Keratinocyte (primary cell): ENCODE measurements at regions not wholly inside any gene's neighbourhood (a gene's known extent, or its start where the extent isn't known, plus 50 kb on each side); places are given as distances from the start of the nearest gene placed in this dataset.

ENCODE experiments used
- DNase-seq: peaks from one replicate; pipeline ENCODE4 v3.0.0-alpha.2; 2011; ENCODE audit warnings: low read depth, missing footprints, low spot score
- FAIRE-seq: peaks from 2 replicates; lab custom pipeline; 2011; peaks lifted over from hg19 to GRCh38; lab: Jason Lieb, UNC
- H2AFZ ChIP-seq: 2 replicates; pipeline ENCODE4 v1.6.0; 2012; ENCODE audit warnings: low read length, control low read depth, inconsistent platforms; ENCODE audit not compliant: control insufficient read depth
- H3K27ac ChIP-seq: 2 replicates; pipeline ENCODE4 v1.5.1; 2011; ENCODE audit warnings: low read length; ENCODE audit not compliant: control insufficient read depth, insufficient read depth
- H3K27me3 ChIP-seq: 3 replicates; pipeline ENCODE4 v1.6.0; 2011; ENCODE audit warnings: low read length; ENCODE audit not compliant: control insufficient read depth, insufficient read depth; ENCODE audit errors: extremely low read depth
- H3K36me3 ChIP-seq, 2 experiments: 2 replicates in 1 of 2; 3 replicates in 1 of 2; pipeline ENCODE4 v1.5.1; 2011; ENCODE audit warnings: low read length in 2 of 2, mild to moderate bottlenecking in 1 of 2; ENCODE audit not compliant: control insufficient read depth in 2 of 2, insufficient read depth in 2 of 2; ENCODE audit errors: extremely low read depth in 1 of 2
- H3K4me1 ChIP-seq: 3 replicates; pipeline ENCODE4 v1.5.1; 2011; ENCODE audit warnings: low read length; ENCODE audit not compliant: control insufficient read depth, insufficient read depth; ENCODE audit errors: extremely low read depth
- H3K4me2 ChIP-seq: 3 replicates; pipeline ENCODE4 v1.6.0; 2011; ENCODE audit warnings: low read depth, low read length; ENCODE audit not compliant: control insufficient read depth, insufficient read depth; ENCODE audit errors: extremely low read depth
- H3K4me3 ChIP-seq, 3 experiments: fragments of 200-600 bp in 1 of 3; sonication (generic) in 1 of 3; 2 replicates in 2 of 3; 3 replicates in 1 of 3; pipeline ENCODE4 v1.5.1; 2011 to 2016; ENCODE audit warnings: low read length in 3 of 3, mild to moderate bottlenecking in 3 of 3, control low read depth in 2 of 3, inconsistent platforms in 1 of 3, low read depth in 1 of 3, mixed read lengths in 1 of 3, mixed run types in 1 of 3, moderate library complexity in 1 of 3; ENCODE audit not compliant: control insufficient read depth in 2 of 3, insufficient read depth in 2 of 3; ENCODE audit errors: extremely low read depth in 1 of 3
- H3K79me2 ChIP-seq: 2 replicates; pipeline ENCODE4 v1.6.0; 2012; ENCODE audit warnings: low read length; ENCODE audit not compliant: control insufficient read depth, insufficient read depth
- H3K9ac ChIP-seq: 3 replicates; pipeline ENCODE4 v1.6.0; 2011; ENCODE audit warnings: low read length; ENCODE audit not compliant: control insufficient read depth, insufficient read depth; ENCODE audit errors: extremely low read depth
- H3K9me1 ChIP-seq: 3 replicates; pipeline ENCODE4 v1.6.0; 2011; ENCODE audit warnings: low read length; ENCODE audit not compliant: control insufficient read depth, insufficient read depth; ENCODE audit errors: extremely low read depth
- H3K9me3 ChIP-seq: 2 replicates; pipeline ENCODE4 v1.5.1; 2012; ENCODE audit warnings: low read depth, low read length; ENCODE audit not compliant: control insufficient read depth
- H4K20me1 ChIP-seq: 3 replicates; pipeline ENCODE4 v1.6.0; 2011; ENCODE audit warnings: low read length; ENCODE audit not compliant: control insufficient read depth, insufficient read depth; ENCODE audit errors: extremely low read depth
- EZH2 ChIP-seq: IDR thresholded peaks from one replicate; pipeline ENCODE4 v1.6.1; 2012; ENCODE audit warnings: inconsistent platforms, mild to moderate bottlenecking, low read length, moderate library complexity
- dilution Hi-C: fragments of 300-500 bp; cut with MboI; formaldehyde crosslinking; loops from one replicate; pipeline ENCODE4 v1.7.0; 2020; ENCODE audit warnings: low sequenced_read_pairs; ENCODE audit not compliant: extremely low pct_ligation_motif_present
- TF ChIP-seq, protein P1 (sequence below), 3 experiments: IDR thresholded peaks in 1 of 3; conservative IDR thresholded peaks in 1 of 3; optimal IDR thresholded peaks in 1 of 3; 2 replicates in 2 of 3; 3 replicates in 1 of 3; pipeline versions ENCODE3 to v1.5.1; 2011; ENCODE audit warnings: low read length in 3 of 3, mild to moderate bottlenecking in 3 of 3, moderate library complexity in 2 of 3, control low read depth in 1 of 3, inconsistent platforms in 1 of 3; ENCODE audit not compliant: insufficient read depth in 2 of 3; ENCODE audit errors: extremely low read depth in 1 of 3

- Histone ChIP-seq H2AFZ (no peak overlapping the region), H3K9ac (no peak overlapping the region), H3K36me3 (no peaks in the 10 kb centered on the region), H4K20me1 (no peaks in the 10 kb centered on the region), H3K9me3 (no peaks in the 10 kb centered on the region), H3K4me2 (peak overlapping the region; percentile 35), H3K4me1 (peaks cover 5% of the 10 kb centered on the region), H3K79me2 (no peaks in the 10 kb centered on the region), H3K4me3 (peak overlapping the region in 1 of 3 experiments; percentile 41), H3K27me3 (peaks cover 37% of the 10 kb centered on the region), H3K27ac (no peak overlapping the region), H3K9me1 (no peaks in the 10 kb centered on the region)
- no peak for TF ChIP-seq EZH2
- TF ChIP-seq, protein P1, sequence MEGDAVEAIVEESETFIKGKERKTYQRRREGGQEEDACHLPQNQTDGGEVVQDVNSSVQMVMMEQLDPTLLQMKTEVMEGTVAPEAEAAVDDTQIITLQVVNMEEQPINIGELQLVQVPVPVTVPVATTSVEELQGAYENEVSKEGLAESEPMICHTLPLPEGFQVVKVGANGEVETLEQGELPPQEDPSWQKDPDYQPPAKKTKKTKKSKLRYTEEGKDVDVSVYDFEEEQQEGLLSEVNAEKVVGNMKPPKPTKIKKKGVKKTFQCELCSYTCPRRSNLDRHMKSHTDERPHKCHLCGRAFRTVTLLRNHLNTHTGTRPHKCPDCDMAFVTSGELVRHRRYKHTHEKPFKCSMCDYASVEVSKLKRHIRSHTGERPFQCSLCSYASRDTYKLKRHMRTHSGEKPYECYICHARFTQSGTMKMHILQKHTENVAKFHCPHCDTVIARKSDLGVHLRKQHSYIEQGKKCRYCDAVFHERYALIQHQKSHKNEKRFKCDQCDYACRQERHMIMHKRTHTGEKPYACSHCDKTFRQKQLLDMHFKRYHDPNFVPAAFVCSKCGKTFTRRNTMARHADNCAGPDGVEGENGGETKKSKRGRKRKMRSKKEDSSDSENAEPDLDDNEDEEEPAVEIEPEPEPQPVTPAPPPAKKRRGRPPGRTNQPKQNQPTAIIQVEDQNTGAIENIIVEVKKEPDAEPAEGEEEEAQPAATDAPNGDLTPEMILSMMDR (optimal IDR thresholded peaks at IDR 0.05 in 1 of 3, IDR thresholded peaks at IDR 0.05 in 1 of 3, conservative IDR thresholded peaks at IDR 0.05 in 1 of 3; ENCODE audit: extremely low read depth in 1 of 3, insufficient read depth in 2 of 3, low read length in 3 of 3): no peak
- dilution Hi-C loops: no loop called here
- FAIRE-seq (peak; percentile 57), DNase-seq (no peak)
Observed at GRCh38 chr12:11555743-11556625, 93.5 kb upstream of the ETV6 start.

DNA sequence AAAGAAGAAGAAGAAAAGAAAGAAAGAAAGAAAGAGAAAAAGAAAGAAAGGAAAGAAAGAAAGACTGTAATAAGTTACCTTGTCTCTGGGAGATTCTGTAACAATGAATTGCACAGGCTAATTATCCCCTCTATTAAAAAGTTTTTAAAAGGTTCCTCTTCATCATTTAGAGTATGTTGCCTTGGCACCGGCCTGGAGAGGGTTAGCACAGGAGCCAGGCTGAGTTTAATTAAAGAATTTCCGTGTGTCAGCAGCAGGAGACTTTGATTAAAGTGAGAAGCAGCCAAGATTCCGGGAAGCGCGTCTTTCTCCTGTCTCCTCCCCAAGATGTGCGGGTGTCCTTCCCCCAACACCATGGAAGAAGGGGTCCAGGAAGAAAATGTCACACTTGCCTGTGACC, 92.8 kb upstream of the ETV6 start:
- FAIRE-seq (no peak), DNase-seq (no peak)
- no peaks in the 10 kb centered on the region for H3K9me1 ChIP-seq
- no peaks in the 10 kb centered on the region for H3K9me3 ChIP-seq
- H3K4me1 ChIP-seq: peaks cover 5% of the 10 kb centered on the region
- no peak overlapping the region for H3K9ac ChIP-seq
- no peaks in the 10 kb centered on the region for H4K20me1 ChIP-seq
- H3K79me2 ChIP-seq: no peaks in the 10 kb centered on the region
- H3K4me3 ChIP-seq: no peak overlapping the region
- no peak for TF ChIP-seq EZH2
- TF ChIP-seq, protein P1 (optimal IDR thresholded peaks at IDR 0.05 in 1 of 3, IDR thresholded peaks at IDR 0.05 in 1 of 3, conservative IDR thresholded peaks at IDR 0.05 in 1 of 3; ENCODE audit: extremely low read depth in 1 of 3, insufficient read depth in 2 of 3, low read length in 3 of 3): no peak
- H3K27me3 ChIP-seq: peaks cover 37% of the 10 kb centered on the region
- dilution Hi-C loops: no loop called here
- no peak overlapping the region for H2AFZ ChIP-seq
- H3K4me2 ChIP-seq: peak overlapping the region; percentile 35
- no peaks in the 10 kb centered on the region for H3K36me3 ChIP-seq
- no peak overlapping the region for H3K27ac ChIP-seq
